ENCODE measurements at regions not wholly inside any gene's neighbourhood (a gene's known extent, or its start where the extent isn't known, plus 50 kb on each side); places are given as distances from the start of the nearest gene placed in this dataset.

GRCh38 chr10:3941676-3942075, 156.7 kb upstream of the KLF6 start:
- Histone ChIP-seq H3K27me3 (ENCODE audit: low read length) (no peaks in the 10 kb centered on the region), H3K9me2 (replicated peaks; ENCODE audit: insufficient read depth, low read length) (no peaks in the 10 kb centered on the region), H2AFZ (ENCODE audit: low read depth, low read length, severe bottlenecking) (no peak overlapping the region), H3K36me3 (ENCODE audit: low read length) (no peaks in the 10 kb centered on the region), H3K9me3 (ENCODE audit: insufficient read depth, low read length) (no peaks in the 10 kb centered on the region), H3K4me3 (ENCODE audit: insufficient read depth, low read length, poor library complexity, severe bottlenecking) (no peak overlapping the region), H3F3A (ENCODE audit: insufficient read depth) (no peaks in the 10 kb centered on the region), H3K27ac (ENCODE audit: low read depth, low read length) (no peak overlapping the region), H3K79me2 (ENCODE audit: insufficient read depth, low read length) (no peaks in the 10 kb centered on the region), H3K9ac (ENCODE audit: low read length) (no peak overlapping the region), H3K4me2 (ENCODE audit: low read depth, low read length, poor library complexity, severe bottlenecking) (no peak overlapping the region), H4K20me1 (ENCODE audit: low read depth, low read length) (no peaks in the 10 kb centered on the region)
- TF ChIP-seq CTCF (IDR thresholded peaks at IDR 0.05; ENCODE audit: insufficient read depth, low read length, poor library complexity, severe bottlenecking) (no peak), EZH2phosphoT487 (conservative IDR thresholded peaks at IDR 0.05; ENCODE audit: low read length) (no peak)

GRCh38 chr10:3936422-3937040, 151.5 kb upstream of the KLF6 start:
- H3K36me3 ChIP-seq (ENCODE audit: low read length): no peaks in the 10 kb centered on the region
- no peak overlapping the region for H3K4me2 ChIP-seq (ENCODE audit: low read depth, low read length, poor library complexity, severe bottlenecking)
- TF ChIP-seq EZH2phosphoT487 (conservative IDR thresholded peaks at IDR 0.05; ENCODE audit: low read length): no peak
- TF ChIP-seq CTCF (IDR thresholded peaks at IDR 0.05; ENCODE audit: insufficient read depth, low read length, poor library complexity, severe bottlenecking): no peak
- H3K9ac ChIP-seq (ENCODE audit: low read length): no peak overlapping the region
- H3K27ac ChIP-seq (ENCODE audit: low read depth, low read length): no peak overlapping the region
- no peaks in the 10 kb centered on the region for H3K27me3 ChIP-seq (ENCODE audit: low read length)
- H3F3A ChIP-seq (ENCODE audit: insufficient read depth): no peaks in the 10 kb centered on the region
- H4K20me1 ChIP-seq (ENCODE audit: low read depth, low read length): no peaks in the 10 kb centered on the region
- H3K9me3 ChIP-seq (ENCODE audit: insufficient read depth, low read length): no peaks in the 10 kb centered on the region
- H3K4me3 ChIP-seq (ENCODE audit: insufficient read depth, low read length, poor library complexity, severe bottlenecking): no peak overlapping the region
- no peak overlapping the region for H2AFZ ChIP-seq (ENCODE audit: low read depth, low read length, severe bottlenecking)
- no peaks in the 10 kb centered on the region for H3K79me2 ChIP-seq (ENCODE audit: insufficient read depth, low read length)
- H3K9me2 ChIP-seq (replicated peaks; ENCODE audit: insufficient read depth, low read length): no peaks in the 10 kb centered on the region

- no peak overlapping the region for H3K27ac ChIP-seq (ENCODE audit: low read depth, low read length)
- H3F3A ChIP-seq (ENCODE audit: insufficient read depth): no peaks in the 10 kb centered on the region
- no peaks in the 10 kb centered on the region for H3K9me3 ChIP-seq (ENCODE audit: insufficient read depth, low read length)
- H3K9me2 ChIP-seq (replicated peaks; ENCODE audit: insufficient read depth, low read length): no peaks in the 10 kb centered on the region
- H4K20me1 ChIP-seq (ENCODE audit: low read depth, low read length): no peaks in the 10 kb centered on the region
- no peaks in the 10 kb centered on the region for H3K36me3 ChIP-seq (ENCODE audit: low read length)
- TF ChIP-seq CTCF (IDR thresholded peaks at IDR 0.05; ENCODE audit: insufficient read depth, low read length, poor library complexity, severe bottlenecking) (no peak), EZH2phosphoT487 (conservative IDR thresholded peaks at IDR 0.05; ENCODE audit: low read length) (no peak)
- no peak overlapping the region for H3K9ac ChIP-seq (ENCODE audit: low read length)
- no peak overlapping the region for H3K4me2 ChIP-seq (ENCODE audit: low read depth, low read length, poor library complexity, severe bottlenecking)
- no peak overlapping the region for H2AFZ ChIP-seq (ENCODE audit: low read depth, low read length, severe bottlenecking)
- no peaks in the 10 kb centered on the region for H3K27me3 ChIP-seq (ENCODE audit: low read length)
- H3K79me2 ChIP-seq (ENCODE audit: insufficient read depth, low read length): no peaks in the 10 kb centered on the region
- H3K4me3 ChIP-seq (ENCODE audit: insufficient read depth, low read length, poor library complexity, severe bottlenecking): no peak overlapping the region
Observed at GRCh38 chr10:3935933-3936359, 150.9 kb upstream of the KLF6 start.
